Type B pancreatic cell (in vitro differentiated cells): ENCODE measurements at regions not wholly inside any gene's neighbourhood (a gene's known extent, or its start where the extent isn't known, plus 50 kb on each side); places are given as distances from the start of the nearest gene placed in this dataset.

Experiments
- DNase-seq: peaks from one replicate; pipeline ENCODE4 v3.0.0; 2021; ENCODE audit warnings: mixed read lengths; ENCODE audit not compliant: unreplicated experiment; ENCODE audit errors: extremely low spot score
- H3K27ac Mint-ChIP-seq: 2 replicates; pipeline ENCODE4 v1.8.0; 2021; ENCODE audit warnings: mild to moderate bottlenecking, mixed read lengths
- H3K27me3 Mint-ChIP-seq: 2 replicates; pipeline ENCODE4 v1.8.0; 2021; ENCODE audit warnings: mixed read lengths
- H3K36me3 Mint-ChIP-seq: 2 replicates; pipeline ENCODE4 v1.8.0; 2021; ENCODE audit warnings: mixed read lengths
- H3K4me1 Mint-ChIP-seq: one replicate; pipeline ENCODE4 v1.8.0; 2021; ENCODE audit warnings: mixed read lengths; ENCODE audit not compliant: unreplicated experiment
- H3K4me3 Mint-ChIP-seq: 2 replicates; pipeline ENCODE4 v1.8.0; 2021; ENCODE audit warnings: mild to moderate bottlenecking, mixed read lengths
- H3K9me3 Mint-ChIP-seq: 2 replicates; pipeline ENCODE4 v1.8.0; 2021; ENCODE audit warnings: mixed read lengths
- TF ChIP-seq, protein P1 (sequence below): fragments of 200-600 bp; sonication (generic); conservative IDR thresholded peaks from 2 replicates; pipeline ENCODE4 v1.5.0; 2021; ENCODE audit warnings: antibody characterized with exemption, mild to moderate bottlenecking

DNA sequence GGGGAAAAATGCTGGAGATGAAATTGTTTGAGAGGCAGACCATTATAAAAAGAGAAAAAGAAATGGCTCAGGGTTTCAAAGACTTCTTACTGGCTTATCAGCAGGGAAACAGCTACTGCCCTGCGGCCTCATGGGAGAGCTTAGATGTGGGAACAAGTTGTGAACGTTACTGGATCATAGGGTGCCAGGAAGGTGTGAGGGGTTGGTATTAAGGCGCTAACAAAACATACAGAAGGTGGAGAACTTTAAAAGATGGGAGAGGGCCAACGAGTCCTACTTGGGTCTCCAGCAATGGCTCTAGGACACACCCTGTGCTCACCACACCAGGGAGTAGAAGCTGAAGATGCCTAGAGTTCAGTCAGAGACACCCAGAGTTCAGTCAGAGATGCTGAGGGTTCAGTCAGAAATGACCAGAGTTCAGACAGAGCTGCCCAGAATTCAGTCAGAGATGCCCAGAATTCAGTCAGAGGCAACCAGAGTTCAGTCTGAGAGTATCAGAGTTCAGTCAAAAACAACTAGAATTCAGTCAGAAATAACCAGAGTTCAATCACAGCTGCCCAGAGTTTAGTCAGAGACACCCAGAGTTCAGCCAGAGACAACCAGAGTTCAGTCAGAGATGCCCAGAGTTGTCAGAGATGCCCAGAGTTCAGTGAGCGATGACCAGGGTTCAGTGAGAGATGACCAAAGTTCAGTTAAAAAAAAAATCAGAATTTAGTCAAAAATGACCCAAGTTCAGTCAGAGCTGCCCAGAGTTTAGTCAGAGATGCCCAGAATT lies 1103.6 kb downstream of the BCL11B start:
- TF ChIP-seq, protein P1, sequence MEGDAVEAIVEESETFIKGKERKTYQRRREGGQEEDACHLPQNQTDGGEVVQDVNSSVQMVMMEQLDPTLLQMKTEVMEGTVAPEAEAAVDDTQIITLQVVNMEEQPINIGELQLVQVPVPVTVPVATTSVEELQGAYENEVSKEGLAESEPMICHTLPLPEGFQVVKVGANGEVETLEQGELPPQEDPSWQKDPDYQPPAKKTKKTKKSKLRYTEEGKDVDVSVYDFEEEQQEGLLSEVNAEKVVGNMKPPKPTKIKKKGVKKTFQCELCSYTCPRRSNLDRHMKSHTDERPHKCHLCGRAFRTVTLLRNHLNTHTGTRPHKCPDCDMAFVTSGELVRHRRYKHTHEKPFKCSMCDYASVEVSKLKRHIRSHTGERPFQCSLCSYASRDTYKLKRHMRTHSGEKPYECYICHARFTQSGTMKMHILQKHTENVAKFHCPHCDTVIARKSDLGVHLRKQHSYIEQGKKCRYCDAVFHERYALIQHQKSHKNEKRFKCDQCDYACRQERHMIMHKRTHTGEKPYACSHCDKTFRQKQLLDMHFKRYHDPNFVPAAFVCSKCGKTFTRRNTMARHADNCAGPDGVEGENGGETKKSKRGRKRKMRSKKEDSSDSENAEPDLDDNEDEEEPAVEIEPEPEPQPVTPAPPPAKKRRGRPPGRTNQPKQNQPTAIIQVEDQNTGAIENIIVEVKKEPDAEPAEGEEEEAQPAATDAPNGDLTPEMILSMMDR: no peak
- H3K4me3 Mint-ChIP-seq: no peak overlapping the region
- H3K9me3 Mint-ChIP-seq: no peaks in the 10 kb centered on the region
- H3K27ac Mint-ChIP-seq: no peak overlapping the region
- DNase-seq: no peak
- H3K27me3 Mint-ChIP-seq: peaks cover 3% of the 10 kb centered on the region
- no peaks in the 10 kb centered on the region for H3K36me3 Mint-ChIP-seq
- H3K4me1 Mint-ChIP-seq: peaks cover 4% of the 10 kb centered on the region

DNA sequence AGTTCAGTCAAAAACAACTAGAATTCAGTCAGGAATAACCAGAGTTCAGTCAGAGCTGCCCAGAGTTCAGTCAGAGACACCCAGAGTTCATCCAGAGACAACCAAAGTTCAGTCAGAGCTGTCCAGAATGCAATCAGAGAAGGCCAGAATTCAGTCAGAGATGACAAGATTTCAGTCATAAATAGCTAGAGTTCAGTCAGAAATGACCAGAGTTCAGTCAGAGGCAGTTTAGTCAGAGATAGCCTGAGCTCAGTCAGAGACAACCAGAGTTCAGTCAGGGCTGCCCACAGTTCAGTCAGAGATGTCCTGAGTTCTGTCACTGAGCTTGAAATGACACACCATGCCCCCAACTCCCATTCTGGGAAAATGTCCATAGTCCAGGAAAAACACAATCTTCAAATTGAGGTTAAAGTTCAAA lies 1102.8 kb downstream of the BCL11B start:
- Mint-ChIP-seq H3K36me3 (no peaks in the 10 kb centered on the region), H3K4me3 (no peak overlapping the region), H3K4me1 (peaks cover 7% of the 10 kb centered on the region), H3K27ac (no peak overlapping the region), H3K9me3 (no peaks in the 10 kb centered on the region), H3K27me3 (no peaks in the 10 kb centered on the region)
- TF ChIP-seq, protein P1: no peak
- no peak for DNase-seq

DNA sequence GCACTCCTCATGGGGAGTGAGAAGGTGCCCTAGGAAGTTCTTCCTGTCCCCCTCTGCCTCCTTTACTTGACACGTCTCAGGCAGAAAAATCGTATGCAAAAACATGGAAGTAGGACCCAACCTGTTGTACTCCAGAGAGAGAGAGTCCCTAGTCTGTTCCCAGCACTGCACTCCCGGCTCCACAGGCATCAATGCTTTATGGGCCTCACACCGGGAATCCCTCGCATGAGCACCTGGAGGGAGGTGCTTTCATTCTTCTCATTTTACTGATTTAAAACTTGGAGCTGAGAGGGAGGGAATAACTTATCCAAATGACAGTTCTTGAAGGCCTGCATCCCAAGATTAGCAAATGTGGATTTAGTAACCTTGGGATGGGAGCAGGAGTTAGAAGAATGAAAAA lies 1101.4 kb downstream of the BCL11B start:
- Mint-ChIP-seq H3K4me3 (no peak overlapping the region), H3K27ac (no peak overlapping the region), H3K9me3 (no peaks in the 10 kb centered on the region), H3K27me3 (peaks cover 2% of the 10 kb centered on the region), H3K36me3 (no peaks in the 10 kb centered on the region), H3K4me1 (peaks cover 7% of the 10 kb centered on the region)
- TF ChIP-seq, protein P1: no peak
- DNase-seq: no peak

DNA sequence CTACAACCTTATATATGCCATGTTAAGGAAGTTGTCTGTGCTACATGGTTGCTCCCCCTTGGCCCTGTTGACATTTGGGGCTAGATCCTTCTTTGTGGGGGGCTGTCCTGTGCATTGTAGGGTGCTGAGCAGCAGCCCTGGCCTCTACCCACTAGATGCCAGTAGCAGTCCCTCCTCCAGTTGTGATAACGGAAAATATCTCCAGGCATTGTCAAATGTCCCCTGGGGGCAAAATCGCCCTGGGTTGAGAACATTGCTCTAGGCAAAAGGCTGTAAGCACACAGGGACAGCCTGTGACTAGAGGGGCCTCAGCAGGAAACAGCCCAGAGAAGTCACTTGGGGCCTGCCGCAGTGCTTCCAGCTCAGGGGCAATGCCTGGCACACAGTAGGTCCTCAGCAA lies 1100.3 kb downstream of the BCL11B start:
- Mint-ChIP-seq H3K27me3 (peaks cover 3% of the 10 kb centered on the region), H3K36me3 (no peaks in the 10 kb centered on the region), H3K9me3 (no peaks in the 10 kb centered on the region), H3K27ac (no peak overlapping the region), H3K4me1 (peaks cover 7% of the 10 kb centered on the region), H3K4me3 (no peak overlapping the region)
- DNase-seq: no peak
- TF ChIP-seq, protein P1: no peak

DNA sequence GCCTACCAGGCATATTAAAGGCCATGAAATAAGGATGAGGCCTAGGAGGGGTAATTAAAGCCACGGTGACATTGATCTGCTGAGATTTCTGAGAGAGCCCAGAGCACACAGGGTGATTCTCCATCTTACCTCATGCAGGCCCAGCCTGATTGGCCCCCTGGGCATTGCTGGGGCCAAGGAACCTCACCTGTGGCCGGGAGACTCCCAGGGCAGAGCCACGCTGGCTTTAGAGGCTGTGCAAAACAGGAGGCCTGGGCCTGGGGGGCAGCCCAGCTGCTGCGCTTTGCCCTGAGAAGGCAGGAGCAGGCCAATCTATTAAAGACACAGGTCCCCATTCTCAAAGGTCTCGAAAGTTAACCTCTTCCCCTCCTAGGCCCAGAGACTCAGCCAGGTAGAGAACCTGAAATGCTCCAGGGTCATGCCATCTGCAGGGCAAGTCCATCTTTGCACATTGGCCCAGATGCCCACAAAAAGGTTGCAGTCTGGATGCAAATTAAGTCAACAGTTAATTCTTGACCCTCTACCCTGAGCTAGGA lies 1099.7 kb downstream of the BCL11B start:
- no peaks in the 10 kb centered on the region for H3K36me3 Mint-ChIP-seq
- no peak for DNase-seq
- no peaks in the 10 kb centered on the region for H3K9me3 Mint-ChIP-seq
- peaks cover 7% of the 10 kb centered on the region for H3K4me1 Mint-ChIP-seq
- no peak overlapping the region for H3K4me3 Mint-ChIP-seq
- TF ChIP-seq, protein P1: no peak
- peaks cover 3% of the 10 kb centered on the region for H3K27me3 Mint-ChIP-seq
- H3K27ac Mint-ChIP-seq: no peak overlapping the region
